ENCODE measurements at regions not wholly inside any gene's neighbourhood (a gene's known extent, or its start where the extent isn't known, plus 50 kb on each side); places are given as distances from the start of the nearest gene placed in this dataset.
A peak's percentile ranks its signal among the peaks of the same experiment; 100 is the strongest.

DNA sequence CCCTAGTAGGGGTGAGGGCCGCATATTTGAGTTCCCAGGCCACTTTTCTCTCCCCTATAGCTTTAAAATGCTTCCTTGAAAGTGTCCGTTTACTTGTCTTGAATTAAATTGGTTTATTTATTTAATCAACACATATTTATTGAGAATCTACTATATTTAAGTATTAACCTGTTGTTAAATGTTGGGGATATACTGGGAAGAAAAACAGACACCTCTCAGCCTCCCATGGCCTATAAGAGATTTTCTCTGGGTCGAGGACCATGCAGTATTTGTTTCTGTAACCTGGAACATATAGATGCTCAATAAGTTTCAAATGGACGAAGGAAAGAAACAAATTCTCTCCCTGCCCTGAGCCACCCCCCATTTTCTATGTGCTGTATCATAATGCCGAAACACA, 98.6 kb downstream of the INSIG2 start:
- no peak for DNase-seq

DNA sequence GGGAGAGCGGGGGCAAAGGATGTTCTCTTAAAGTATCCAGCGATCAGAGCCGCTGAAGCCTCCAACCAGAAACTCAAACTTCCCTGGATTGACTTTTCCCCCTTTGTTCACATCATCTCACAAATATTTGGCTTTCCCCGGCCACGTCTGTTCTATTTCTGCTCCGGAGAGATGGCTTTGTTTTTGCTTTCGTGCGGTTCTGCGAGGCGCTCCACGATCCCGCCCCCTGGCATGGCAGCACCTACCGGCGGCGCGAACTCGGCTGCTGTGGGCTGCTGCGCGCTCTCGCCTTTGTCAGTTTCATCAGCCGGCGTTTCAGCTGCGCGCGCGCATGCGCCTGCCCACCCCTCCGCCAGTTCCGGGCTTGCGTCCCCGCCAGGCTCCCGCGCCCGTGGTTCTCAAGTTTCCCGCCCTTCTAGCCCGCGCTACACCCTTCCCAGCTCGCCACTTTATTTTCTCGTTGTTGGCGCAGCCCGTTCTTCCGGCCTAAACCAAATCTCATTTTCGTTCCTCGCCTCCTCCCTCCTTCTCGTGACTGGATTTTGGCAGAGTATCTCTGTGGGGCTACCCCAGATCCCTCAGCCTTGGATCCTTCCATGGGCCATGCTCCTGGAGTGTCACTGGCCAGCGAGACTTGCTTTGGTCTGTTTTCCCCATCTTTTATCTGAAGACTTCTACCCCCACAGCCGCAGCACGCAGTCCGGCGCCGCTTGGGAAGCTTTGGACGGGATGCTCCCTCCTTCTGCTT, 98.0 kb downstream of the INSIG2 start:
- peak; percentile 86 for DNase-seq

DNA sequence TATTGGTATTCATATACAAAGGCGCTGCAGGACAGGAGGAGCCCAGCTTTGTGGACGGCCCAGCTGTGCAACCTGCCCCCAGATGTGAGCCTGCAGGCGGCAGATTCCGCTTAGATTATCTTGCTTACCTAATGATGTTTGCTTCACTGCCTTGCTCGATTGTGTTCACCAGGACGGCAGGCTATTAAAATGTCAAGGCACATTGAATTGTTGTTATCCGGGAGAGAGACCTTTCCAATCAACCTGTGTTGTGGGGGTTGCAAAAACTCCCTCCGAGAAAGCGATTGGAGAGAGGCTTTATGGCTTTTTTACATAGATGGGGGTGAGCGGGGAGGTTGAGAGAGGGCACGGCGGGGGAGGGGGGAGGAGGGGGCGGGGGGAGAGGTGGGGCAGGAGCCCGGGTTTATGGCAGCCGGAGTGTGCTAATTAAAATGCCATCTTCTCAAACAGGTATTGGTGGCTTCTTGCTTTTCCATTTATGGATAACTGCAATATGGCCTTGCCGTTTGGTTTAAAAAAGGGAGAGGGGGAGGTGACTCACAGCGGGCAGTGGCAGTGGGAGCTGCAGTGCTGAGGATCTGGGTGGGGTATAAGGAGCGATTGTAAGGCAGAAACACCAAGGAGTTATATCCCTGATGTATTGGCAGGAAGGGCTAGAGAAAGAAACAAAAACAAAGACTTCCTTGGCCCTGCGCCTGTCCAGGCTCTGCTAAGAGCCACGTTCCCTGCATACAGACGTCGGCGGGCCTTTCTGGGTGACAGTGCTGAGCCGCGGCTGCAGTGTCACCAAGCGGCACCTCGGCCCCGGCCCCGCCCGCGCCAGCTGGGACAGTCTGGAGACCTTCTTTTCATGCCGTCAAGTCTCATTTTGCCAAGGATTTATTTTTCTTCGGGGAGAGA, 97.2 kb downstream of the INSIG2 start:
- peak; percentile 83 for DNase-seq

DNA sequence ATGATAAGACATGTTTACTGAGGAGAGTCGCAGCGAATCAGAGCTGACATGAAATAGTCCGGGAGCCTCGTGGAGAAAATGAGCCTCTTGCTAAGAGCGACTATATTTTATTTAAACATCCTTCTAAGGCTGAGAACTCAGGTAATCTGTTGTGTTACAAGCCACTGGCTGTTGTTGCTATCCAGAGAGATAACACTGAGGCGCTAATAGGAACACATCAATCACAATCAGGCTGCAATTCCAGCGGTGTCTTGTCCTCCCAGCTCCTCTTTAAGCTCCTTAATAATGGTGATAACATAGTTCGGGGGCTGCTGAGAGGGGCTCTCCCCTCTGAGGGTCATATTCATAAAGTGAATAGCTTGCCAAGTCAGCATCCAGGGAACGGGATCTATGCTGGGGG, 95.1 kb downstream of the INSIG2 start:
- DNase-seq: no peak

DNA sequence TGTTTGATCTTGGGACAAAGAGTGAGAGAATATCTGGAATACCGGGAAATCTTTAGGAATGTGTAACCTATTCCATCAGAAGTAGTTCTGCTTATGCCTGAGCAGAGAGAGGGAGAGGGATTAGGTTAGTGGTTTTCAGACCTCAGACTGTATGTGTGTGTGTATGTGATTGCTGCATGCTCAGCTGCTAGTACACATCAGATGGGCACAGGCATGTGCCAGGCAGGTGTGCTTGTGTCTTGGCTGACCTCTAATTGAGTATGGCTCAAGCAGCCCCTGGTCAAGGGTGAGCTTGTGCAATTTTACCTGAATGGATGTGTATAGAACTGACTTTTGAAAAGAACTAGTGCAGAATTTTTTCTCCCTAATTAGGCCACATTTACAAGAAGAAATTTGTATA, 91.2 kb downstream of the INSIG2 start:
- no peak for DNase-seq

DNA sequence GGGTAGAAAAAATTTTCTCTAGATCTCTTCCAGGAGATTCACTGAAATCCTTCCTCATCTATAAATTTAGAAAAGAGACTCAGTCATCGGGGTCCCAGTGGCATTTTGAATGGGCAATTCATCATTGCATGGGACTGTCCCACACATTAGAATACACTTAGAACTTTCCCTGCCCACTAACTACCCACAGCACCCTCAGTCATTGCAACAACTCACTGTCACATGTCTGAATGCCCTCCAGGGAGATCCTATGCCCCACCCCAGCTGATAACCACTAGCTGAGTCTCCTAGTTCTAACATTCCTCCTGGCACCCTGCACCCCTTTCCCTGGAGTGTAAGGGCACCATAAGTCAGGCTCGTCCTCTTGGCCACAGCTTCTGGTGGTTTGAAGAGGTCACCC, 89.6 kb downstream of the INSIG2 start:
- no peak for DNase-seq

DNA sequence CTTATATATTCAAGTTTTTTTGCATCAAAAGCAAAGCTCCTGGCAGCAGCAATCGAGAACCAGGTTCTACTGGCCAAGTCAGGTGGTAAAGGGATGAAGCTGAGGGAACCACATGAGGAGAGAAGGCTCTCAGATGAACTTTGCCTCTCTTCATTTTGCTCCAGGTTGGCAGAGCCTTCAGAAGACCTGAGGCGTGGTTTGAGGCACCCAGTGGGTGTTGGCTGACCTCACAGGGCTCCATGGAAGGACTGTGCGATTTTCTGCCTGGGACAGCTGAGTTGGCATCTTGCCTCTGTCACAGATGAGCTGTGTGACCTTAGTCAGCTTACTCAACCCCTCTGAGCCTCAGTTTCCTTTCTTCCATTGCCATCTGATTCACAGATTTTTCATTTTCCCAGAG, 89.0 kb downstream of the INSIG2 start:
- DNase-seq: no peak

DNA sequence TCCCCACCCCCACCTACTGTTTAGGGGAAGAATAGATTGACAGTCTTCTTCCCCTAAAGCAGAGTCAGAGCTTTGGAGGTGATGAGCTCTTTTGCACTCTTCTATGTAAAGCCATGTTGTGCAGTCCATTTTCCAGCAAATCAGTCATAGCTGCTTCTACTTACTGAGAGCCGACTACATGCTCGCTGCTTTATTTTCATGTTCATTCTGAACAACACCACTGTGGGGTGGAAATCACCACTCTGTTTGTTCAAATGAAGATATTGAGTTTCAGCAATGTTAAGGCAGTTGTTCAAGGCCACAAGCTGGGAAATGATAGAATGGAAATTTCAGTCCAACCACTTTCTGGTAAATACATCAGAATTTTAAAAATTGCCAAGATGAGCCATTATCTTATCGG, 88.3 kb downstream of the INSIG2 start:
- DNase-seq: no peak

DNA sequence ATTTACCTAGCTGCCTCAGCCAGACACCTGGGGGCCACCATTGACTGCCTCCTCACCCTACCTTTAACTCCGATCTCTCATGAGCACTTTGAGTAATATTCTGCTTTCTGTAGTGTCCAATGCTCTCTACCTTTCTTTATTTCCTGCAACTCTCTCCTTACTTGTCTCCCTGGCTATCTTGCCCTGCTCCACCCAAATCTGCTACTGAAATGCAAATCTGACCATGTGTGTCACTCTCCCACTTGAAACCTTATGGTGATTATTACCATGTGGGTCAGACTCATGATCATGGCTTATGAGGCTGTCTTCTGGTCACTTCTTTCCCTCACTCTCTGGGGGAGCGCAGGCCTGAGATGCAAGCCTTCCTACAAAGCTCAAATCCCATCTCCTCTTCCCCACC, 83.3 kb downstream of the INSIG2 start:
- DNase-seq: no peak

DNA sequence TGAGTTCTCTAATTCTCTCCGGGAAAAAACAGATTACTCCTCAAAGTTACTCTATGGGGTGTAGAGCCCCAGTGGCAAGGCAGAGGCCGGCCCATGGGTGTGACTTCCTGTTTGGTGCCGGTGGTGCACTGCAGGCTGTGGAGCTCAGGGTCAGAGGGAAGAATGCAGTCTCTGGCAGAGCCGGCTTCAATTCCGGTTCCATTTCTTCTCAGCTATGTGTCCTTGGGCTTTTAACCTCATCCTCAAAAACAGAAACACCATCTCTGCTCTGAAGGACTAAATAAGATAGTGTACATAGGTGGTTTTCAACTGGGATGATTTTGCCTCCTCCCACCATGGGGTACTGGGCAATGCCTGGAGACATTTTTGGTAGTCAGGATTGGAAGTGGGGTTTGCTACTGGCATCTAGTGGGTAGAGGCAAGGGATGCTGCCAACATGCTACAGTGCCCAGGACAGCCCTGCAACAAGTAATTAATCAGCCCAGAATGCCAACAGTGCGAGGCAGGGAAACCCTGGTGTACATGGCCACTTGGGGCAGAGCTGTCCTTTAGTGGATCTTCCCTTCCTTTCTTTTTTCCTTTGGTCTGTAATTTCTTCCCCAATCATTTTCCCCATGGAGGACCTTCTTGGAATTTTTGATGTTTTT, 81.2 kb downstream of the INSIG2 start:
- DNase-seq: no peak

DNA sequence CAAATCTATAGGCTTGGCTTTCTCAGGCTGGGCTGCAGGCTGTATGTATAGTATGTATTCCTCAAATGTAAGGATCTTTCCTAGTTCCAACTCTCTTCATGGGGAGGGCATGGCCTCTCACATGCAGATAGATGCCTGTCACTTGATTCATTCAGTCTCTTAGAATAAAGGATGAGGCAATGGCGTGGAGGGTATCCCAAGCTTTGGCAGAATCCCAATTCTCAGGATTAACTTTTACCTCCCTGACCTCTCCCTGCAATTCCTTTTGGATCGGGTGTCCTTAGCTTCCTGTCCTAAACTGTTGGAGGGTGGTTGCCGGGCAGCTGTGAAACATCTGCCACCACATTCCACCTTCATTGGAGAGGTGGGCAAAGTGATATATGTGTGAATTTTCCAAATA, 80.3 kb downstream of the INSIG2 start:
- DNase-seq: peak; percentile 61

DNA sequence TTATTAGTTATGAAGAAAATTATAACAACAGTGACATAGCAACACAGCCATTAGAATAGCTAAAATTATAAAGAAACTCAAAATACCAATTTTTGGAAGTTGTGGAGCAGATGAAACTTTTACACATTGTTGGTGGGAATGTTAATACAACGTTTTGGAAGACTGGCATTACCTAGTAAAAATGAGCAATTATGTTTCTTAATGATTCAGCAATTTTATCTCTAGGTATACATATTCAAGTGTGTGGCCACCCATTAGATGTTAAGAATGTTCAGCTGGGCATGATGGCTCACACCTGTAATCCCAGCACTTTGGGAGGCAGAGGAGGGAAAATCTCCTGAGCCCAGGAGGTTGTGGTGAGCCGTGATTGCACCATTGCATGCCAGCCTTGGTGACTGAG, 78.8 kb downstream of the INSIG2 start:
- no peak for DNase-seq

DNA sequence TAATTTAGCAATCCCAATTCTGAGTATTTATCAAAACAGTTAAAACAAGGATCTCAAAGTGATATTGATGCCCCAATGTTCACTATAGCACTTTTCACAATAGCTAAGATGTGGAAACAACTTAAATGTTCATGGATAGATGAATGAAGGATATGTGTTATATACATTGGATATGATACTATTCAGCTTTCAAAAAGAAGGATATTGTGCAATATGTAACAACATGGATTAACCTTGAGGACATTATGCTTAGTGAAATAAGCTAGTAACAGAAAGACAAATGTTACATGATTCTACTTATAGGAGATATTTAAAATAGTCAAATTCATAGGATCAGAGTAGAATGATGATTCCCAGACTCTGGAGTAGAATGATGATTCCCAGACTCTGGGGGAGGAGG, 78.0 kb downstream of the INSIG2 start:
- no peak for DNase-seq

DNA sequence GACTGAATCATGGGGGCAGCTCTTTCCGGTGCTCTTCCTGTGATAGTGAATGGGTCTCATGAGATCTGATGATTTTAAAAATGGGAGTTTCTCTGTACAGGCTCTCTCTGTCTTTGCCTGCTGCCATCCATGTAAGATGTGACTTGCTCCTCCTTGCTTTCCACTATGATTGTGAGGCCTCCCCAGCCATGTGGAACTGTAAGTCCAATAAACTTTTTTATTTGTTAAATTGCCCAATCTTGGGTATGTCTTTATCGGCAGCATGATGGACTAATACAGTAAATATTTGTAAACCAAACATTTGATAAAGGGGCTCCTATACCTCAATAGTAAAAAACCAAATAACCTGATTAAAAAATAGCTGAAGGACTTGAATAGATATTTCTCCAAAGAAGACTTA, 77.3 kb downstream of the INSIG2 start:
- DNase-seq: no peak

Data from renal pelvis (tissue), 1 donor.